Karpas-422 (cell line): ENCODE measurements at regions not wholly inside any gene's neighbourhood (a gene's known extent, or its start where the extent isn't known, plus 50 kb on each side); places are given as distances from the start of the nearest gene placed in this dataset.

Experiments used
- DNase-seq: peaks from one replicate; pipeline ENCODE4 v3.0.0-alpha.2; 2015
- H2AFZ ChIP-seq: fragments of 200-600 bp; sonication (generic); 2 replicates; pipeline ENCODE4 v1.6.1; 2014; ENCODE audit warnings: antibody characterized with exemption, low read length, mixed read lengths
- H3K27ac ChIP-seq: fragments of 200-600 bp; sonication (generic); 2 replicates; pipeline ENCODE4 v1.5.1; 2014; ENCODE audit warnings: mild to moderate bottlenecking, low read length, moderate library complexity
- H3K27me3 ChIP-seq: fragments of 200-600 bp; sonication (generic); 2 replicates; pipeline ENCODE4 v1.6.1; 2014; ENCODE audit warnings: low read length, mixed read lengths
- H3K36me3 ChIP-seq: fragments of 200-600 bp; sonication (generic); 2 replicates; pipeline ENCODE4 v1.6.1; 2014; ENCODE audit warnings: low read length, mixed read lengths; ENCODE audit not compliant: insufficient read depth
- H3K4me1 ChIP-seq: fragments of 200-600 bp; sonication (generic); 2 replicates; pipeline ENCODE4 v1.6.1; 2014; ENCODE audit warnings: mild to moderate bottlenecking, low read length, mixed read lengths
- H3K4me2 ChIP-seq: fragments of 200-600 bp; sonication (generic); 2 replicates; pipeline ENCODE4 v1.6.1; 2014; ENCODE audit warnings: low read length, low read depth, mild to moderate bottlenecking; ENCODE audit not compliant: poor library complexity, severe bottlenecking
- H3K4me3 ChIP-seq: fragments of 200-600 bp; sonication (generic); 2 replicates; pipeline ENCODE4 v1.5.1; 2014; ENCODE audit warnings: mild to moderate bottlenecking, antibody characterized with exemption, low read length, mixed read lengths
- H3K79me2 ChIP-seq: fragments of 200-600 bp; sonication (generic); 2 replicates; pipeline ENCODE4 v1.6.1; 2014; ENCODE audit warnings: mild to moderate bottlenecking, low read length, mixed read lengths
- H3K9ac ChIP-seq: fragments of 200-600 bp; sonication (generic); 2 replicates; pipeline ENCODE4 v1.6.0; 2014; ENCODE audit warnings: low read length
- H3K9me2 ChIP-seq: fragments of 200-600 bp; sonication (generic), shearing (Covaris generic); replicated peaks from 2 replicates; pipeline ENCODE4 v1.6.0; 2014; ENCODE audit warnings: mild to moderate bottlenecking, low read length, moderate library complexity; ENCODE audit not compliant: insufficient read depth
- H3K9me3 ChIP-seq: fragments of 300-700, 200-600 bp; sonication (generic); 2 replicates; pipeline ENCODE4 v1.6.1; 2014; ENCODE audit warnings: low read length, mixed read lengths
- H4K20me1 ChIP-seq: fragments of 200-600 bp; sonication (generic); 2 replicates; pipeline ENCODE4 v1.6.1; 2014; ENCODE audit warnings: mild to moderate bottlenecking, antibody characterized with exemption, low read length, low read depth; ENCODE audit not compliant: insufficient read depth

DNA sequence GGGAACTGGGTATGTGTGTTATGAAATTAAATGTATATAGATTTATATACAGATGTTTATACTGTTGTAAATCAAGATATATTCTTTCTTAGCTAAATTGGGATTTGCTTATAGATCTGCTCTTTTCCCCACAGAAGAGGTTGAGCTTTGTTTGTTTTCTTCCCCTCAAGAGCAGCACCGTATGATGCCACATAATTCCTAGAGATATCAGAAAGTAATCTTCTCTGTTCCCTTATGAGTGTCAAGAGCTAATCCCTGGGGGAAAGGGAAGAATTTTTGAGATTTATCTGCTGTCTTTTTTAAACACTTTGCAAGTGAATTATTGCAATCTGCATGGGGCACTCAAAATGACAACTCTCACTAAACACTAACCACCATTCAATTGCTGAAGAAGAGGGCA, 68.7 kb upstream of the SP4 start:
- Histone ChIP-seq H3K27ac (no peak overlapping the region), H4K20me1 (peaks cover 13% of the 10 kb centered on the region; the same call in 1 of the 2 replicates), H3K27me3 (no peaks in the 10 kb centered on the region), H3K4me3 (no peak overlapping the region), H3K9me3 (no peaks in the 10 kb centered on the region), H3K4me2 (no peak overlapping the region), H3K4me1 (peaks cover 11% of the 10 kb centered on the region), H3K9ac (no peak overlapping the region), H3K36me3 (no peaks in the 10 kb centered on the region), H3K79me2 (no peaks in the 10 kb centered on the region), H3K9me2 (no peaks in the 10 kb centered on the region), H2AFZ (no peak overlapping the region)
- DNase-seq = no peak

DNA sequence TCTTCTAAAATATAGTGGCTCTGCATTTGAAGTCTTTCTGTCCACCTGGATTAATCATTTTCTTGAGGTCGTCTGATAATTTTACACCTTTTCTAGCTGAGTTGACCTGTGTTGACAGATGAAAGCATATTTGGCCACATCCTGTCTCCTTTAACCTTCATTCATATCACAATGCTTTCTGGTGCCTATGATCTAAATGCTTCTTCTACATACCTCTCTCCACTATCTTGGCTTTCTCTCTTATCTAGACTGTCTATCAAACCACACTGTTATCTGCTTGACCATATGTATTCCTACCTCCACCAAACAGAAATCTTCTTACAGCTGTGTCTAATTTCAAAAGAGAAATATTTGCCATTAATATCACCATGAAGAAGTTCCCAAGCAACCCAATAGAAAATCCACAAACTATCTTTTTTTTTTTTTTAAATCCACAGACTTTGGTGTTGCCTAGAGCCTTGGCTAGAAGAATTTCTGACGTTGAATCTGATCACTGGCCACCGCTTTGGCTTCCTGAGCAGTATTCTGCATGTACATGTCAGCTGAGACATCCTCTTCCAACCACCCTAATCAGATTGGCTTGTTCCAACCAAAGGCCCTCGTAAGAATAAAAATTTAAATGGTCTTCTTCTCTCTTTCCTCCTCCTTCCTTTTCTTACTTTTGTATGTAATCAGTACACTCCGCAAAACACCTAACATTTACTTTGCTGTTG, 66.3 kb upstream of the SP4 start:
- Histone ChIP-seq H4K20me1 (no peaks in the 10 kb centered on the region; the same call in 1 of the 2 replicates), H3K4me1 (no peaks in the 10 kb centered on the region), H3K9me2 (no peaks in the 10 kb centered on the region), H3K27me3 (no peaks in the 10 kb centered on the region), H3K79me2 (no peaks in the 10 kb centered on the region), H3K4me2 (no peak overlapping the region), H3K9ac (no peak overlapping the region), H3K27ac (no peak overlapping the region), H3K9me3 (no peaks in the 10 kb centered on the region), H3K4me3 (no peak overlapping the region), H2AFZ (no peak overlapping the region), H3K36me3 (no peaks in the 10 kb centered on the region)
- DNase-seq = no peak

DNA sequence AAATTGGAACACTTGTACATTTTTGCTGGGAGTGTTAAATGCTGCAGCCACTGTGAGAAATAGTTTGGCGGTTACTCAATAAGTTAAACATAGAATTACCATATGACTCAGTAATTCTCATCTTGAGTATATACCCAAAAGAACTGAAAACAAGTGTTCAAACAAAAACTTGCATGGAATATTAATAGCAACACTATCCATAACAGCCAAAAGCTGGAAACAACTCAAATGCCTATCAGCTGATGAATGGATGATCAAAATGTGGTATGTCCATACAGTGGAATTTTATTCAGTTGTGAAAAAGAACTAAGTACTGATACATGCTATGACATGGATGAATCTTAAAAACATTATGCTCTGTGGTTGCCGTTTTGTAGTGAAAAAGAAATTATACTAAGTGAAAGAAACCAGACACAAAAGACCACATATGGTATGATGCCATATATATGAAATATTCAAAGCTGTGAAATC, 63.0 kb upstream of the SP4 start:
- H3K79me2 ChIP-seq = no peaks in the 10 kb centered on the region
- no peaks in the 10 kb centered on the region for H3K9me2 ChIP-seq
- no peak for DNase-seq
- H3K9me3 ChIP-seq = no peaks in the 10 kb centered on the region
- no peaks in the 10 kb centered on the region for H3K4me1 ChIP-seq
- H3K27ac ChIP-seq = no peak overlapping the region
- no peak overlapping the region for H3K9ac ChIP-seq
- no peak overlapping the region for H3K4me3 ChIP-seq
- H4K20me1 ChIP-seq = no peaks in the 10 kb centered on the region
- no peak overlapping the region for H3K4me2 ChIP-seq
- H3K27me3 ChIP-seq = no peaks in the 10 kb centered on the region
- H3K36me3 ChIP-seq = no peaks in the 10 kb centered on the region
- no peak overlapping the region for H2AFZ ChIP-seq

DNA sequence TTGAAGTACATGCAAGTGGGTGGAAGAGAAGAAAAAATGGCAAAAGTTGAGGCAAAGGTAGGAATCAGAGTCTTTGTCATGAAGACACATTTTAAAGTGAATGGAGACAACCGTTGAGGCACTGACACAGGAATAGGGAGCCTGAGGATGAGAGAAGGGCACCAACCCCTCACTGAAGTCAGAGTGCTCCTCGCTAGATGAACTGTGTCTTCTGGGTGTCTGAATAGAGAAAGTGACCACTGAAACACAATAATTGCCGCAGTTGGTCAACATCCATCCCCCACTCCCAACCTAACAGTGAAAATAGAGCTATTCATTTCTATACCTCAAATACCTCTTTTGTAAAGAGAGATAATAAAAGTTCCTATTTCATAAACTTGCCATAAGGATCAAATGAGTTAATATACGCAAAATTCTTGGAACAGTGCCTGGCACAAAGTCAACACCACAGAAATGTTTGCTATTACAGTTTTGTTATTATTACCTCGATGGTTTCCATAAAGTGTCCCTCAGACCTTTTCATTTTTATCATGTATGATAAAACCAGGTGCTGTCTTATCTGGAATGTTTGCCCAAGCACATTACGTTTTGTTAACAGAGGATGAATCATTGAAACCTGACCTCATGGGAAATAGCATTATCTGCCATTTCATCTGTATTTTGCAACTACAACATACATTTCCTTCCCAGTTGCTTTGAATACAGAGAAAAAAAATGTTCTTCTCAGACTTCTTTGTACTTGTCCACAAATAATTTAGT, 61.8 kb upstream of the SP4 start:
- Histone ChIP-seq H3K9me3 (no peaks in the 10 kb centered on the region), H3K4me1 (no peaks in the 10 kb centered on the region), H3K9me2 (no peaks in the 10 kb centered on the region), H4K20me1 (no peaks in the 10 kb centered on the region), H3K27me3 (no peaks in the 10 kb centered on the region), H3K9ac (no peak overlapping the region), H3K4me3 (no peak overlapping the region), H2AFZ (no peak overlapping the region), H3K36me3 (no peaks in the 10 kb centered on the region), H3K79me2 (no peaks in the 10 kb centered on the region), H3K27ac (no peak overlapping the region), H3K4me2 (no peak overlapping the region)
- no peak for DNase-seq

DNA sequence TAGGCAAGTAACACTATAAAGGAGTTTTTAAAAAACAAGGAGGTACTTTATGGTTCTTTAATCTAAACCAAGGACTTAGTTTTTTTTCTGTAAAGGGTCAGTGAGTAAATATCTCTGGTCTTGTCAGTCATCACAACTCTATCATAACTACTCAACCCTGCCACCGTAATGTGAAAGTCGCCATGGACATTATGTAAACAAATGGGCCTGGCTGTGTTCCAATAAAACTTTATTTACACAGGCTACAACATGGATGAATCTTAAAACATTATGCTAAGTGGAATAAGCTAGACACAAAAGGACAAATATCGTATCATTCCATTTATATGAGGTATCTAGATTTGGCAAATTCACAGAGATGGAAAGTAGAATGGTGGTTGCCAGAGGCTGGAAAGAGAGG, 60.8 kb upstream of the SP4 start:
- Histone ChIP-seq H3K4me3 (no peak overlapping the region), H3K9me2 (no peaks in the 10 kb centered on the region), H3K4me1 (no peaks in the 10 kb centered on the region), H3K27ac (no peak overlapping the region), H3K79me2 (no peaks in the 10 kb centered on the region), H2AFZ (no peak overlapping the region), H3K36me3 (no peaks in the 10 kb centered on the region), H3K9me3 (no peaks in the 10 kb centered on the region), H4K20me1 (no peaks in the 10 kb centered on the region), H3K4me2 (no peak overlapping the region), H3K27me3 (no peaks in the 10 kb centered on the region), H3K9ac (no peak overlapping the region)
- no peak for DNase-seq

DNA sequence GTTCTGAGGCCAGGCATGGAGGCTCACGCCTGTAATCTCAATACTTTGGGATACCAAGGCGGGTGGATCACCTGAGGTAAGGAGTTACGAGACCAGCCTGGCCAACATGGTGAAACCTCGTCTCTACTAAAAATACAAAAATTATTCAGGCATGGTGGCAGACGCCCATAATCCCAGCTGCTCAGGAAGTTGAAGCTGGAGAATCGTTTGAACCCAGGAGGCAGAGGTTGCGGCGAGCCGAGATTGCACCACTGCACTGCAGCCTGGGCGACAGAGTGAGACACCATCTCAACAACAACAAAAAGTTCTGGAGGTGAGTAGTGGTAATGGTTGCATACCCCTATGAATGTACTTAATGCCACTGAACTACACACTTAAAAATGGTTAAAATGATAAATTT, 60.3 kb upstream of the SP4 start:
- Histone ChIP-seq H4K20me1 (no peaks in the 10 kb centered on the region), H2AFZ (no peak overlapping the region), H3K36me3 (no peaks in the 10 kb centered on the region), H3K9me3 (no peaks in the 10 kb centered on the region), H3K4me3 (no peak overlapping the region), H3K9ac (no peak overlapping the region), H3K79me2 (no peaks in the 10 kb centered on the region), H3K27me3 (no peaks in the 10 kb centered on the region), H3K9me2 (no peaks in the 10 kb centered on the region), H3K4me2 (no peak overlapping the region), H3K4me1 (no peaks in the 10 kb centered on the region), H3K27ac (no peak overlapping the region)
- no peak for DNase-seq

DNA sequence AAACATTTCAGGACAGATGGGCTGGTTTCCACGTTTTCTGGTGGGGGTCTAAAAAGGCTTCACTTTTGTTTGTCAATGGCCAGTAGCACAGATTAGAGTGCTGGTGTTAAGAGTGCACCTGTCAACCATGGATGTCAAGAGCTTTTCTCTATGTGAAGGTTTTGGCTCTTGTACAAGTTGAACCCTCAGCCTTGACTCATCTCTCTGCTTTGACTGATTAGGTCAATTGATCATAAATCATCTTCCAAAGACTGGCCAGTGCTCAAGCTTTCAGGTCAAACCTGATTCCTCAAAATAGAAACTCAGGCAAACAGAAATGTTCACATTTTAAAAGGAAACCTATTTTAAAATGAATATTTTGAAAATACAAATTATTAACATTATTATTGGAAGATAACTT, 59.6 kb upstream of the SP4 start:
- H3K9ac ChIP-seq = no peak overlapping the region
- DNase-seq = no peak
- H3K4me1 ChIP-seq = no peaks in the 10 kb centered on the region
- no peaks in the 10 kb centered on the region for H3K27me3 ChIP-seq
- no peaks in the 10 kb centered on the region for H3K79me2 ChIP-seq
- no peak overlapping the region for H3K4me3 ChIP-seq
- H3K9me3 ChIP-seq = no peaks in the 10 kb centered on the region
- no peak overlapping the region for H3K27ac ChIP-seq
- H3K4me2 ChIP-seq = no peak overlapping the region
- H2AFZ ChIP-seq = no peak overlapping the region
- no peaks in the 10 kb centered on the region for H3K9me2 ChIP-seq
- no peaks in the 10 kb centered on the region for H3K36me3 ChIP-seq
- H4K20me1 ChIP-seq = no peaks in the 10 kb centered on the region

DNA sequence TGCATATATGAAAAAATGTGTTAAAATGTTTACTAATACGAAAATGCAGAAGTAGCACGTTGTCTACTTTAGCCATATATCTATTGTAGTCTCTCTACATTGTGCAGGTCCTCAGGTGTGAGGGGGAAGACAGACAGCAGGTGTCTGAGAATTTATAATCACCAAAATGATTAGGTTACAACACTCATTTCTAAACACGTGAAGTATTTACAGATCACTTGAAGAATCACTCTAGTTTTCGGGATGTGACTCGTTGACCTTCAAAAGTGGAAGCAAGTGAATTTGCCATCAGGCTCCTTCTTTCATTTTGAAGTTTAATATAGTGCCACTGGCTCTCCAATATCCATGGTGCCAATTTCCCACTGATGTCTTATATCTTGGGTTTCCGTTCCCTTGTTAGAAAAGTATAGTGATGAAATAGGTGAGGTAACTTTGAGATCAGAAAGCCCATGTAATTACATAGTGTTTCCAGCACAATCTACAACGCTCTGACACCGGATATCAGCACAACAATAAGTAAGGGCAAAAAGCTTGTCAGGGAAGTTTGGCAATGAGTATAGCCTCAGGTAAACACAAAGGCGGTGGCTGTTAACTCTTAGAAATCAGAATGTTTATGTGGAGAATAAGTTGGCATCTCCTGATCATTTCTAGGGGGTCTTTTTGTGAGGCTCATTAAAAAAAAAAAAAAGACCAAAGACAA, 57.5 kb upstream of the SP4 start:
- H3K36me3 ChIP-seq = no peaks in the 10 kb centered on the region
- no peak overlapping the region for H2AFZ ChIP-seq
- no peak overlapping the region for H3K4me2 ChIP-seq
- H4K20me1 ChIP-seq = no peaks in the 10 kb centered on the region
- H3K79me2 ChIP-seq = no peaks in the 10 kb centered on the region
- no peak overlapping the region for H3K9ac ChIP-seq
- no peaks in the 10 kb centered on the region for H3K4me1 ChIP-seq
- no peak overlapping the region for H3K4me3 ChIP-seq
- no peaks in the 10 kb centered on the region for H3K9me3 ChIP-seq
- H3K27ac ChIP-seq = no peak overlapping the region
- DNase-seq = no peak
- H3K9me2 ChIP-seq = no peaks in the 10 kb centered on the region
- no peaks in the 10 kb centered on the region for H3K27me3 ChIP-seq
